ENCODE measurements at regions not wholly inside any gene's neighbourhood (a gene's known extent, or its start where the extent isn't known, plus 50 kb on each side); places are given as distances from the start of the nearest gene placed in this dataset.

- no peak for TF ChIP-seq CTCF (IDR thresholded peaks at IDR 0.05; ENCODE audit: poor library complexity, severe bottlenecking)
- no peak for TF ChIP-seq EZH2 (IDR thresholded peaks at IDR 0.05; ENCODE audit: borderline replicate concordance, insufficient read depth, low read length, poor library complexity, severe bottlenecking)
- TF ChIP-seq EP300 (conservative IDR thresholded peaks at IDR 0.05; ENCODE audit: poor library complexity, severe bottlenecking) = no peak
- TF ChIP-seq TAF1 (IDR thresholded peaks at IDR 0.05; ENCODE audit: low read depth) = no peak
- TF ChIP-seq POLR2AphosphoS5 (IDR thresholded peaks at IDR 0.05) = no peak
- no peak for TF ChIP-seq MXI1 (conservative IDR thresholded peaks at IDR 0.05; ENCODE audit: poor library complexity, severe bottlenecking)
Observed at GRCh38 chrY:12552471-12553283, 148.4 kb upstream of the USP9Y start.
